Osteoblast (primary cell): ENCODE measurements at regions not wholly inside any gene's neighbourhood (a gene's known extent, or its start where the extent isn't known, plus 50 kb on each side); places are given as distances from the start of the nearest gene placed in this dataset.

Experiments
- DNase-seq: peaks from one replicate; pipeline ENCODE4 v3.0.0; 2011; ENCODE audit warnings: low spot score, mixed read lengths; ENCODE audit not compliant: insufficient read length; ENCODE audit errors: missing footprints
- H2AFZ ChIP-seq: 2 replicates; pipeline ENCODE4 v1.6.0; 2011; ENCODE audit warnings: mild to moderate bottlenecking, low read length
- H3K27ac ChIP-seq: 2 replicates; pipeline ENCODE4 v1.5.1; 2011; ENCODE audit warnings: mild to moderate bottlenecking, low read depth, low read length, moderate library complexity
- H3K27me3 ChIP-seq: 2 replicates; pipeline ENCODE4 v1.6.0; 2012; ENCODE audit warnings: mild to moderate bottlenecking, control low read depth, inconsistent platforms, low read length, moderate library complexity; ENCODE audit not compliant: insufficient read depth
- H3K36me3 ChIP-seq: 2 replicates; pipeline ENCODE4 v1.5.1; 2011; ENCODE audit warnings: mild to moderate bottlenecking, low read length, control low read depth, moderate library complexity; ENCODE audit not compliant: insufficient read depth
- H3K4me1 ChIP-seq: 2 replicates; pipeline ENCODE4 v1.5.1; 2011; ENCODE audit warnings: mild to moderate bottlenecking, low read length, control low read depth, moderate library complexity; ENCODE audit not compliant: insufficient read depth
- H3K4me2 ChIP-seq: 2 replicates; pipeline ENCODE4 v1.6.0; 2011; ENCODE audit warnings: mild to moderate bottlenecking, low read length; ENCODE audit not compliant: insufficient read depth
- H3K4me3 ChIP-seq: fragments of 200-600 bp; sonication (generic); 3 replicates; pipeline ENCODE4 v1.5.1; 2012; ENCODE audit warnings: mild to moderate bottlenecking, low read length, inconsistent platforms; ENCODE audit not compliant: insufficient read depth
- H3K79me2 ChIP-seq: 2 replicates; pipeline ENCODE4 v1.6.0; 2012; ENCODE audit warnings: mild to moderate bottlenecking, low read length, control low read depth, inconsistent platforms; ENCODE audit not compliant: insufficient read depth
- H3K9me3 ChIP-seq: 2 replicates; pipeline ENCODE4 v1.5.1; 2011; ENCODE audit warnings: low read depth, low read length, control low read depth
- H4K20me1 ChIP-seq: 2 replicates; pipeline ENCODE4 v1.6.0; 2012; ENCODE audit warnings: mild to moderate bottlenecking, low read length, control low read depth; ENCODE audit not compliant: insufficient read depth
- TF ChIP-seq, protein P1 (sequence below): IDR thresholded peaks from 2 replicates; pipeline ENCODE4 v1.5.1; 2011; ENCODE audit warnings: mild to moderate bottlenecking, low read depth, low read length, moderate library complexity; ENCODE audit errors: extremely low read depth

DNA sequence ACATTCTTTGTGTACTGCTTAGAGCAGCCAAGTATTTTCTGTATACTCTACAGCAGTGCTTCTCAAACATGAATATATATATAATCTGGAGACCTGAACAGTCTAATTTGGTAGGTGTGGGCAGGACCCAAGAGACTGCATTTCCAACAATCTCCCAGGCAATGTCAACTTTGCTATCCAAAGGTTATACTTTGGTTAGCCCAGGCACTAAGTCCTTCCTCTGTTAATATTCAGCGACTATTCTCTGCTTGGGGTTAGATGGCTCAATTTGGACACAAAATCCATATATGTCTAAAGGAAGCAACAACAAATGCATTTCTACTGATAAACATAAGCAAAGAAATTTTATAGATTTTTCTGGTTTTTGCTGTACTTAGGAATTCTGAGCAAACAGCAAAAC is 480.0 kb upstream of the RPS6KA3 start:
- Histone ChIP-seq H4K20me1 (no peaks in the 10 kb centered on the region), H3K4me2 (no peak overlapping the region), H3K27ac (no peak overlapping the region), H3K27me3 (no peaks in the 10 kb centered on the region), H3K79me2 (no peaks in the 10 kb centered on the region), H3K9me3 (no peaks in the 10 kb centered on the region), H3K4me1 (no peaks in the 10 kb centered on the region), H3K36me3 (no peaks in the 10 kb centered on the region), H2AFZ (no peak overlapping the region), H3K4me3 (no peak overlapping the region)
- TF ChIP-seq, protein P1, sequence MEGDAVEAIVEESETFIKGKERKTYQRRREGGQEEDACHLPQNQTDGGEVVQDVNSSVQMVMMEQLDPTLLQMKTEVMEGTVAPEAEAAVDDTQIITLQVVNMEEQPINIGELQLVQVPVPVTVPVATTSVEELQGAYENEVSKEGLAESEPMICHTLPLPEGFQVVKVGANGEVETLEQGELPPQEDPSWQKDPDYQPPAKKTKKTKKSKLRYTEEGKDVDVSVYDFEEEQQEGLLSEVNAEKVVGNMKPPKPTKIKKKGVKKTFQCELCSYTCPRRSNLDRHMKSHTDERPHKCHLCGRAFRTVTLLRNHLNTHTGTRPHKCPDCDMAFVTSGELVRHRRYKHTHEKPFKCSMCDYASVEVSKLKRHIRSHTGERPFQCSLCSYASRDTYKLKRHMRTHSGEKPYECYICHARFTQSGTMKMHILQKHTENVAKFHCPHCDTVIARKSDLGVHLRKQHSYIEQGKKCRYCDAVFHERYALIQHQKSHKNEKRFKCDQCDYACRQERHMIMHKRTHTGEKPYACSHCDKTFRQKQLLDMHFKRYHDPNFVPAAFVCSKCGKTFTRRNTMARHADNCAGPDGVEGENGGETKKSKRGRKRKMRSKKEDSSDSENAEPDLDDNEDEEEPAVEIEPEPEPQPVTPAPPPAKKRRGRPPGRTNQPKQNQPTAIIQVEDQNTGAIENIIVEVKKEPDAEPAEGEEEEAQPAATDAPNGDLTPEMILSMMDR: no peak
- DNase-seq: no peak

DNA sequence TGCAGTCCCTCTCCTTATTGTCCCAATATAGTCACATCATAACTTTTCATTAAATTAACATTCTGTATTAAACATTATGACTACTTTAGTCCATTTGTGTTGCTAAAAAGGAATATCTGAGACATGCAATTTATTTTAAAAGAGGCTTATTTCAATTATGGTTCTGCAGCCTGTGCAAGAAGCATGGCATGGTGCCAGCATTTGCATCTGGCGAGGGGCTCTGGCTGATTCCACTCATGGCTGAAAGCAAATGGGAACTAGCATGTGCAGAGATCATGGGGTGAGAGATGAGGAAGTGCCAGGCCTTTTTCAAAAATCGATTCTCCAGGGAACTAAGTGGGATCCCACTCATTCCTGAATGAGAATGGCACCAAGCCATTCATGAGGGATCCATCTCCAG is 476.3 kb upstream of the RPS6KA3 start:
- Histone ChIP-seq H3K4me1 (no peaks in the 10 kb centered on the region), H3K79me2 (no peaks in the 10 kb centered on the region), H3K27ac (no peak overlapping the region), H3K9me3 (peaks cover 3% of the 10 kb centered on the region), H4K20me1 (no peaks in the 10 kb centered on the region), H3K4me2 (no peak overlapping the region), H3K4me3 (no peak overlapping the region), H2AFZ (no peak overlapping the region), H3K36me3 (no peaks in the 10 kb centered on the region), H3K27me3 (no peaks in the 10 kb centered on the region)
- DNase-seq: no peak
- TF ChIP-seq, protein P1: no peak

GRCh38 chrX:20742106-20742505 is 475.4 kb upstream of the RPS6KA3 start:
- no peak overlapping the region for H3K27ac ChIP-seq
- no peak overlapping the region for H3K4me2 ChIP-seq
- no peaks in the 10 kb centered on the region for H3K36me3 ChIP-seq
- no peaks in the 10 kb centered on the region for H3K79me2 ChIP-seq
- peaks cover 3% of the 10 kb centered on the region for H3K9me3 ChIP-seq
- H2AFZ ChIP-seq: no peak overlapping the region
- no peak for DNase-seq
- TF ChIP-seq, protein P1: no peak
- no peaks in the 10 kb centered on the region for H3K4me1 ChIP-seq
- no peak overlapping the region for H3K4me3 ChIP-seq
- H3K27me3 ChIP-seq: no peaks in the 10 kb centered on the region
- no peaks in the 10 kb centered on the region for H4K20me1 ChIP-seq

GRCh38 chrX:20740443-20740842 is 473.7 kb upstream of the RPS6KA3 start:
- Histone ChIP-seq H3K27me3 (no peaks in the 10 kb centered on the region), H3K27ac (no peak overlapping the region), H3K4me1 (no peaks in the 10 kb centered on the region), H3K9me3 (peaks cover 3% of the 10 kb centered on the region), H3K36me3 (no peaks in the 10 kb centered on the region), H2AFZ (no peak overlapping the region), H3K4me3 (no peak overlapping the region), H3K79me2 (no peaks in the 10 kb centered on the region), H3K4me2 (no peak overlapping the region), H4K20me1 (no peaks in the 10 kb centered on the region)
- no peak for DNase-seq
- TF ChIP-seq, protein P1: no peak
